ENCODE measurements at regions not wholly inside any gene's neighbourhood (a gene's known extent, or its start where the extent isn't known, plus 50 kb on each side); places are given as distances from the start of the nearest gene placed in this dataset.

DNA sequence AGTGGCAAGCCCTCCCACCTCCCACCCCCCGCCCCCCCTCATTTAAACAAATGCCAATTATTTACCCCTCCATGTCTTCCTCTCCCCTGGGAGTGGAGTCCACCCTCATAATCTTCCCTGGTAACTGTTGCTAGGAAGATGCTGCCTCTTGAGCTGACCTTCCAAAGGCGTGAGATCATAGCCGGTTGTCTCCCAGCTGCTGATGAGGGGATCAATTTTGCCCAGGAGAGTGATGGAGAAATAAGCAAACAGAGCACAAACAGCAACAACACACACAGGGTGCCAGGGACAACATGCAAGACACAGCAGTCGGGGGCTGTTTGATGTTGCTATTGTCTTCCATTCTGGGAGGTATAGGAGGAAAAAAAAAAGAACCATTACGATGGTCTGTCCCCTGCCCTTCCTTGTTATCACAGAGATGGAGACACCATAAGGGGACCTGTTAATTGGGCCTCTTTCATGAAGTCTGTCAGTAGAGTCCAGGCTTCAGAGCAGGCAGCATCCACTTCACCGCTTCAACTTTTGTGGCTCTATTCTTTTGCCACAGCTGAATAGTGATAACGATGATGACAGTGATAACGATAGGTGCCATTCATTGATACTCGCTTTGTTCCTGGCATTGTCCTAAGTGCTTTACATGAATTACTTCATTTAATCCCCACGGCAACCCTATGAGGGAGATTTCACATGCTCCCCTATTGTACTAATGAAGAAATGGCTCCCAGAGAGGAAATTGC, 76.9 kb upstream of the RGMA start:
- TF ChIP-seq EZH2phosphoT487 (IDR thresholded peaks at IDR 0.05; ENCODE audit: insufficient read depth, low read depth): no peak
- TF ChIP-seq EZH2 (IDR thresholded peaks at IDR 0.05; ENCODE audit: insufficient read depth, poor library complexity, severe bottlenecking): no peak
